ENCODE measurements at regions not wholly inside any gene's neighbourhood (a gene's known extent, or its start where the extent isn't known, plus 50 kb on each side); places are given as distances from the start of the nearest gene placed in this dataset.

DNA sequence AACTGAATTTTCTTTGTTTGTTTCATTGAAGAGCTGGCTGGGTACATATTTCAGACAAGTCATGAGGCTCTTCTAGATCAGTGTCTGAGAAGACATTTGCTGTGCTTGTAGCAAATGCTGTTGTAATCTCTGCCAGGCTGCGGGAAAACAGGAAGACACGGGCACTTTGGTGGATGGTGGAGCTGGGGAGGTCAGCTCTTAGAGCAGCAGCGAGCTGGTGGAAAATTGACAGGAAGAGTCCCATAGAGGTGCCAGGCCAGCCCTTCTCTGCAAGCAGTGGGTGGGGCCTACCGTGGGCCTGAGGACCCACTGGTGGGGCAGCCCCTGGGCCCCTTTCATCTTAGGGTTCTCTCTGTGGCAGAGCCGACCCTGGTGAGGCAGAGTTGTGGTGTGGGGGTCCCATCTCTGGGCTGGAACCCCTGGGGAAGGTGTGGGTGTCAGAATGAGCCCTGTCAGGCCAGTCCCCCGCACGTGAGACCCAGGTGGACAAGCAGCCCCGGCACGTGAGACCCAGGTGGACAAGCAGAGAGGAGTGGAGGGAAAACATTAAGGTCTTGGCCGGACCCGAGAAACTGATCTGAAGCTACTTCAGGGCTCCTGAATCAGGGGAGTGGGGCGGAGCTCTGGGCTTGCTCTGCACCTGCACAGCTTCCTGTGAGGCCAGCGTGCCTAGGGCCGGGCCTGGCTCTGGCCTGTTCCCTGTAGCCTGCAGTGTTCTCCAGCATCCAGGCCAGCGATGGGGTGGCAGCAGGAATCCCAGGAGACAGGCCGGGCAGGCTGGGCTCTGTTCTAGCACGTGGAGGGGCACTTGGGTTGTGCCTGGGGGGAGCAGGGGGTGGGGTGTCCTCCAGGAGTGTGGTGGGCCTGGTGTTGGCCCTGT is 273.5 kb upstream of the HDAC4 start:
- no peak for DNase-seq (ENCODE audit: low read depth)
- in situ Hi-C loops (cut with HindIII; ENCODE audit: low sequenced_read_pairs) = no loop called here
- TF ChIP-seq, protein P1, sequence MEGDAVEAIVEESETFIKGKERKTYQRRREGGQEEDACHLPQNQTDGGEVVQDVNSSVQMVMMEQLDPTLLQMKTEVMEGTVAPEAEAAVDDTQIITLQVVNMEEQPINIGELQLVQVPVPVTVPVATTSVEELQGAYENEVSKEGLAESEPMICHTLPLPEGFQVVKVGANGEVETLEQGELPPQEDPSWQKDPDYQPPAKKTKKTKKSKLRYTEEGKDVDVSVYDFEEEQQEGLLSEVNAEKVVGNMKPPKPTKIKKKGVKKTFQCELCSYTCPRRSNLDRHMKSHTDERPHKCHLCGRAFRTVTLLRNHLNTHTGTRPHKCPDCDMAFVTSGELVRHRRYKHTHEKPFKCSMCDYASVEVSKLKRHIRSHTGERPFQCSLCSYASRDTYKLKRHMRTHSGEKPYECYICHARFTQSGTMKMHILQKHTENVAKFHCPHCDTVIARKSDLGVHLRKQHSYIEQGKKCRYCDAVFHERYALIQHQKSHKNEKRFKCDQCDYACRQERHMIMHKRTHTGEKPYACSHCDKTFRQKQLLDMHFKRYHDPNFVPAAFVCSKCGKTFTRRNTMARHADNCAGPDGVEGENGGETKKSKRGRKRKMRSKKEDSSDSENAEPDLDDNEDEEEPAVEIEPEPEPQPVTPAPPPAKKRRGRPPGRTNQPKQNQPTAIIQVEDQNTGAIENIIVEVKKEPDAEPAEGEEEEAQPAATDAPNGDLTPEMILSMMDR (IDR thresholded peaks at IDR 0.05; ENCODE audit: low read depth, low read length, missing control alignments) = no peak
- no peak overlapping the region for H3K4me3 ChIP-seq (ENCODE audit: low read depth, low read length)

DNA sequence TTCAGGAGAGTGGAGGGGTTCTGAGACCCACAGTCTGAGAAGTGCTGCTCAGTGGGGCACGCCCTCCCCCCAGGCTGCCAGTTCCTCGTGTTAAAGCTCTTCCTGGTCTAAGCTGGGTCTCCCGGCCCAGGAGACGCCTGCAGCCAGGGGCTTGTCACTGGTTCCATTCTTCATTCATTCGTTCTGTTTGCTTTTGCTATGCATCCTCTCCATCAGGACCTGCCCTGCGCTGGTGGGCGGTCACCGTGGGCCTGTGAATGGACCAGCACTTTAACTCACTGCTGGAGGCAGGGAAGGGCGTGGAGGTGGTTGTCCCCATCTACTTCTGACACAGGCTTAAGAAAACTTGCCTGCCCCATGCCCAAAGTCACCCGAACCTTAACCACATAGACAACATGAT is 272.8 kb upstream of the HDAC4 start:
- in situ Hi-C loops (cut with HindIII; ENCODE audit: low sequenced_read_pairs) = no loop called here
- no peak for DNase-seq (ENCODE audit: low read depth)
- H3K4me3 ChIP-seq (ENCODE audit: low read depth, low read length) = no peak overlapping the region
- TF ChIP-seq, protein P1 (IDR thresholded peaks at IDR 0.05; ENCODE audit: low read depth, low read length, missing control alignments) = no peak

DNA sequence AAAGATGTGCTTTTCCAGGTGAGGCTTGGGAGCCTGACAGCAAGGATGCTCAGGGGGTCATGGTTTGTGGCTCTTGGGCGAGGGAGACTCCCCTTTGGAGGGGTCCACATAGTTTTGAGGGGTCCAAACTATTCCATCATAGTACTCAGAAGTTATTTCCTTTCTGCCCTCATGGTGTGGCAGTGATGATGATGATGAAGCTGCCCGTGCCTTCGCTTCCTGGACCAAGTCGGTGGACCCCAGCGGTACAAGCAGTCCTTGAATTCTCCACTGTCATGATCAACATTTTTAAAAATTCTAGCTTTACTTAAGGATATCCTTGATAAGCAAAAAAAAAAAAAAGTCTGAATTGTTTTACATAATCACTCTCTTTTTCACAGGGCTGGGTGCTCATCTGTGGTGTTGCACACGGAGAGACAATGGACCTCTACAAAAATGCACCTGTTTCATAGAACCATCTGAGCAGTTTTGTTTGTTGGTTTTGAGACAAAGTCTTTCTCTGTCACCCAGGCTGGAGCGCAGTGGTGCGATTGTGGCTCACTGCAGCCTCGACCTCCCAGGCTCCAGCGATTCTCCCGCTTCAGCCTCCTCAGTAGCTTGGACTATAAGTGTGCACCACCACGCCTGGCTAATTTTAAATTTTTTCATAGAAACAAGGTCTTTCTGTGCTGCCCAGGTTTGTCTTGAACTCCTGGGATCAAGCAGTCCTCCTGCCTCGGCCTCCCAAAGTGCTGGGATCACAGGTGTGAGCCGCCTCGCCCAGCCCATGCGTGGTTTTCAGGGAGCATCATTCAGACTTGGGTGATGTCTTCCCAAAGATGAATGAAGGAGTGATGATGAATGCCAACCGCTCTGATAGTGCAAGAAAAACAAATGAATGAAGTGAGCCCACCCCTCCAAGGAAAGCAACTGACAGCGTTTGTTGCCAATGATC is 271.4 kb upstream of the HDAC4 start:
- in situ Hi-C loops (cut with HindIII; ENCODE audit: low sequenced_read_pairs) = no loop called here

DNA sequence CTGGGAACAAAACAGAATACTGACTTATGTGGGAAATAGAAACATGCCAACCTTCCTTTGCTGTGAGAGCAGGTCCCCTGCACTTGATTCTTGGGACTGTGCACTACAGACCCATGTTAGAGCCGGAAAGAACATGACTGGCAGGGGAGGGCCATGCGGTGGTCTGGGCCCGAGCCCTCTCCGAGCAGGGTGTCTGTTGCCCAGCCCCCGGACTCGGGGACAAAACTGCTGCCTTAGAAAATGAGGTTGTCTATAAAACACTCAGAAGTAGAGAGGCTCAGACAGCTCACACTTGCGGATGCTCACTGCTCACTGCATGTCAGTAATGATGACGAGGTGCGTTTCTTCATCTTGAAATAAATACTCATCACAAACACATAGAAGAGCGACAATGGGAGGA is 270.7 kb upstream of the HDAC4 start:
- TF ChIP-seq, protein P1 (IDR thresholded peaks at IDR 0.05; ENCODE audit: low read depth, low read length, missing control alignments) = no peak
- DNase-seq (ENCODE audit: low read depth) = no peak
- H3K4me3 ChIP-seq (ENCODE audit: low read depth, low read length) = no peak overlapping the region
- in situ Hi-C loops (cut with HindIII; ENCODE audit: low sequenced_read_pairs) = no loop called here

More for the DNA sequence above, 271.4 kb upstream of the HDAC4 start:
- no peak overlapping the region for H3K4me3 ChIP-seq (ENCODE audit: low read depth, low read length)
- TF ChIP-seq, protein P1 (IDR thresholded peaks at IDR 0.05; ENCODE audit: low read depth, low read length, missing control alignments) = no peak
- DNase-seq (ENCODE audit: low read depth) = no peak

DNA sequence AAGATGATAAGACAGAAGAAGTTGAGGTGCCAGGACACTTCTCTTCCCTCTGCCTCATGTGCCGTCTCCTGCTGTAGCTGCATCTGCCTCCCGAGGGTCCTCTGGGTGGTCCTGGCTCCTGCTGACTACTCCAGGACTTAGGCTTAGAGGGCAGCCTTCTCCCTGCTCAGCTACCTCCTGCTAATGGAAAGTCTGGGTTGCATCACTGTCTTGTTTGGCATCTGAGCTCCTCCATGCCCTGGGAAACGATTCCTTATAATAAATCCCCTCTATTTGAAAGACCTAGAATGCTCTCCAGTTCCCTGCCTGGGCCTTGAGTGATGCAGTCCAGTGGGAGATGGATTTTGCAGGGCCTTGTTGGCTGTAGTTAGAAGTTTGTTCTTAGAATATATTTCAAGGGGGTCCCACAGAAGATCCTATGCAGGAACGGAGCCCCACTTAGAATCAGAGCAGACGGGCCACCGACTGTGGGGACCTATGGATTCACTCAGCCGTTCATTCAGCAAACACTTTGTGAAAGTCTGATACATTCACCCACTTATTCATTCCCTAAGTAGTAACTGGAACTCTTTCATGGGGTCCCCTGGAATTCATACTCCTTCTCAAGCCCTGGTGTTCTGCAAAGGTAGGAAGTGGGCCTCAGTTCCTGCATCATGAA is 269.8 kb upstream of the HDAC4 start:
- no peak for DNase-seq (ENCODE audit: low read depth)
- in situ Hi-C loops (cut with HindIII; ENCODE audit: low sequenced_read_pairs) = no loop called here
- TF ChIP-seq, protein P1 (IDR thresholded peaks at IDR 0.05; ENCODE audit: low read depth, low read length, missing control alignments) = no peak
- no peak overlapping the region for H3K4me3 ChIP-seq (ENCODE audit: low read depth, low read length)

DNA sequence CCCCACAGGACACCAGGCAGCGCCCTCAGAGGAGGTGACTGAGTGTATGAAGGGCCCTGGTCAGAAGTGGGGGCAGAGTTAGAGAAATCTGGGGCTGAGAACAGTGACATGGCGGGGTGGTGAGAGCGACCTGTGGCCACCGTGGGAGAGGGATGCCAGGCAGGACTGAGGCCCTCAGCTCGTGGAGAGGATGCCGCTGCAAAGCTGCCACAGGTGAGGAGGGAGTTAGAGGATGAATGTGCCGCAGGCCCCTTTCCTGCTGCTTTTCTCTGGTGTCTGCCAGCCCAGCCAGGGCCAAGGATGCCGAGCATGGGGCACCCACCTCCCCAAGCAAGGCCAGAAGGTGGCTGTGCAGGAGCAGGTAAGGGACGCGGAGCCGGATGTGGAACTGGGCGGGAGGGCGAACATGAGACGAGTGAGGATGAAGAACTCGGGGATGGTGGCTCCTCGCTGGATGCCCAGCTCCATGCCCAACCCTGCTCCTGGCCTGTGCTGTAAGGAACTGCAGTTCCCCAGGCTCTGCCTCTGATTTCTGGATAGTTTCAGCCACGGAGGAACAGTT is 269.2 kb upstream of the HDAC4 start:
- no peak overlapping the region for H3K4me3 ChIP-seq (ENCODE audit: low read depth, low read length)
- no peak for DNase-seq (ENCODE audit: low read depth)
- TF ChIP-seq, protein P1 (IDR thresholded peaks at IDR 0.05; ENCODE audit: low read depth, low read length, missing control alignments) = no peak
- in situ Hi-C loops (cut with HindIII; ENCODE audit: low sequenced_read_pairs) = no loop called here
